AG04450 (cell line): ENCODE measurements at regions not wholly inside any gene's neighbourhood (a gene's known extent, or its start where the extent isn't known, plus 50 kb on each side); places are given as distances from the start of the nearest gene placed in this dataset.

ENCODE experiments used
- CTCF ChIA-PET: fragments of 300-600, 350-600 bp; formaldehyde crosslinking; extraction: SDS; loops from one replicate; lab custom pipeline; 2022; ENCODE audit warnings: antibody characterized with exemption, inconsistent platforms; lab: Charles Lee
- POLR2A ChIA-PET: fragments of 350-600 bp; formaldehyde crosslinking; extraction: SDS; loops from one replicate; lab custom pipeline; 2021; ENCODE audit warnings: antibody characterized with exemption, inconsistent platforms; lab: Yijun Ruan, JAX
- DNase-seq: peaks from one replicate; pipeline ENCODE4 v3.0.0-alpha.2; 2011; ENCODE audit warnings: low read depth, low spot score
- H3K27ac ChIP-seq: one replicate; pipeline ENCODE4 v1.5.1; 2012; ENCODE audit warnings: low read depth, low read length, control low read depth
- H3K27me3 ChIP-seq: one replicate; pipeline ENCODE4 v1.6.0; 2012; ENCODE audit warnings: low read length; ENCODE audit not compliant: control insufficient read depth, insufficient read depth
- H3K4me3 ChIP-seq: 2 replicates; pipeline ENCODE4 v1.5.1; 2011; ENCODE audit warnings: mild to moderate bottlenecking, low read depth, low read length, control low read depth
- H3K9me3 ChIP-seq: 2 replicates; pipeline ENCODE4 v1.5.1; 2012; ENCODE audit warnings: low read length; ENCODE audit not compliant: control insufficient read depth, insufficient read depth
- TF ChIP-seq, protein P1 (sequence below): IDR thresholded peaks from 2 replicates; pipeline ENCODE4 v1.5.1; 2011; ENCODE audit warnings: low read depth, low read length, control low read depth, inconsistent platforms

DNA sequence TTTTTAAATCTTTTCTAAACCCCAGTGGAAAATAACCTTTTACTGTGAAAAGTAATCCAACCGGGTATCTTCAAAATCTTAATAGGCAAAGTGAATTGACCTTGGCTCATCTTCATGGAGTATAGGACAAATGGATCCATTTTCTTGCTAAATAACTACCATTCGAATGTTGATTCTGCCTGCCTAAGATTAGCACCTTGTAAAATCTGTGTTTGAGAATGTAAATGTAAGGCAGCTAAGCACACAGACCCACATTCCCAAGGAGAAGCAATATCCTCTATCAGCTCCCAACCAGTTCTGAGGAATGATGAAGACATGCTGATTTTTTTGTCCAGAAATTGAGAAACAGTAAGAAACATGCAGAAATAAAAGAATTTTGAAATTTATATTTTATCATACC is 509.8 kb upstream of the SMIM21 start:
- no peaks in the 10 kb centered on the region; the same call in 1 of the 2 replicates for H3K9me3 ChIP-seq
- POLR2A ChIA-PET, result no interaction called here
- H3K27ac ChIP-seq, result no peak overlapping the region
- H3K4me3 ChIP-seq, result no peak overlapping the region
- TF ChIP-seq, protein P1, sequence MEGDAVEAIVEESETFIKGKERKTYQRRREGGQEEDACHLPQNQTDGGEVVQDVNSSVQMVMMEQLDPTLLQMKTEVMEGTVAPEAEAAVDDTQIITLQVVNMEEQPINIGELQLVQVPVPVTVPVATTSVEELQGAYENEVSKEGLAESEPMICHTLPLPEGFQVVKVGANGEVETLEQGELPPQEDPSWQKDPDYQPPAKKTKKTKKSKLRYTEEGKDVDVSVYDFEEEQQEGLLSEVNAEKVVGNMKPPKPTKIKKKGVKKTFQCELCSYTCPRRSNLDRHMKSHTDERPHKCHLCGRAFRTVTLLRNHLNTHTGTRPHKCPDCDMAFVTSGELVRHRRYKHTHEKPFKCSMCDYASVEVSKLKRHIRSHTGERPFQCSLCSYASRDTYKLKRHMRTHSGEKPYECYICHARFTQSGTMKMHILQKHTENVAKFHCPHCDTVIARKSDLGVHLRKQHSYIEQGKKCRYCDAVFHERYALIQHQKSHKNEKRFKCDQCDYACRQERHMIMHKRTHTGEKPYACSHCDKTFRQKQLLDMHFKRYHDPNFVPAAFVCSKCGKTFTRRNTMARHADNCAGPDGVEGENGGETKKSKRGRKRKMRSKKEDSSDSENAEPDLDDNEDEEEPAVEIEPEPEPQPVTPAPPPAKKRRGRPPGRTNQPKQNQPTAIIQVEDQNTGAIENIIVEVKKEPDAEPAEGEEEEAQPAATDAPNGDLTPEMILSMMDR, result no peak
- H3K27me3 ChIP-seq, result no peaks in the 10 kb centered on the region
- no peak for DNase-seq
- CTCF ChIA-PET, result no interaction called here

DNA sequence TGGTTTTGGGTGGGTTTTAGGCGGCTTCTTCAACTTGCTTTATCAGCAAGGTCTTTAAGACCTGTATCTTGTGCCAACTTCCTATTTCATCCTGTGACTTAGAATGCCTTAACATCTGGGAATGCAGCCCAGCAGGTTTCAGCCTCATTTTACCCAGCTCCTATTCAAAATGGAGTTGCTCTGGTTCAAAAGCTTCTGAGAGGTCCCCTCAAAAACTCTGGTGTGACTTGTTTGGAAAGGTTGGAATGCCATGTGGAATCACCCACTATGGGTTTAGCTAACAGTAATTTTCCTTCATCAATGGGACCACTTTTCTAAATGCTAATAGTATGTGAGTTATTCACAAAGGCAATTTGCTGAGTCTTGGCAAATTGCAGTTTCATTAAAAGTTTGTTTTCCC is 509.4 kb upstream of the SMIM21 start:
- POLR2A ChIA-PET, result no interaction called here
- CTCF ChIA-PET, result no interaction called here

DNA sequence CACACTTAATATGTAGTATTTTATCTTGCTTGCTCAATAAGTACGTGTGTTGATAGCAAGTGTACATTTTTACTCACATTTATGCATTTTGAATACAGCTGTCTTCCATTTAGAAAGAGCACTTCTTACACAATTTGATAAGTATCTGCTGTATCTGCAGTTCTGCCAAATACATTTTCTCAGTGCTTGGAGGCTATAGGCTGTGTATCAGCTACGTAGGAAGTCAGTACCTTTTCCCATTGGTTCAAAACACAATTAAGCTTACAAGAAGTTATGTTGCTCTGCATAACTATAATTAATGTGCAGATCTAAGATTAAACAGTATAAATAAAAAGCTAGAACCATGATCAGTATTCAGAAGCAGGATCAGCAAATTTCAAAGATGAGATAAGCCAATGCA is 503.6 kb upstream of the SMIM21 start:
- CTCF ChIA-PET, result no interaction called here
- no peaks in the 10 kb centered on the region for H3K27me3 ChIP-seq
- no peak overlapping the region for H3K27ac ChIP-seq
- POLR2A ChIA-PET, result interaction anchor here (0.6 kb wide), 1 partner anchor 8 kb away, joined by 9 read pairs; no protein-coding TSS in a partner anchor
- H3K4me3 ChIP-seq, result no peak overlapping the region
- DNase-seq, result no peak
- TF ChIP-seq, protein P1, result no peak
- no peaks in the 10 kb centered on the region for H3K9me3 ChIP-seq

More for the DNA sequence above, 509.4 kb upstream of the SMIM21 start:
- Histone ChIP-seq H3K27me3 (no peaks in the 10 kb centered on the region), H3K4me3 (no peak overlapping the region), H3K9me3 (no peaks in the 10 kb centered on the region; the same call in 1 of the 2 replicates), H3K27ac (no peak overlapping the region)
- DNase-seq, result no peak
- TF ChIP-seq, protein P1, result no peak

DNA sequence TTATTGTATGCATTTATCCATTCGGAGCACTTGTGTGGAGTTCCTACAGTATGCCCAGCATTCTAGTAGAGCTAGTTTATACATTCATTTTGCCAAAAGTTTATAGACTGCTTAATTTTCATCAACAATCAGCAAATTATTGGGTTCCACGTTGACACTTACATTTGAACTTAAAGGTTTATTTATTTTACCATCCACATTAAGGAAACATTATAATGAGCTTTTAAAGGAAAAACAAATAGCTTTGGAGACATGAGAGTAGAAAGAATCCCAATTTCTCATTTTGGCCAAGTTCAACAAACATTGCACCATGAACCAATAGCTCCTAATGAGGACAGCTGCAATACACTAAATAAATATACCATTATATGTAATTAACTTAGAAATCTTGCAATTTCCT is 501.2 kb upstream of the SMIM21 start:
- CTCF ChIA-PET, result no interaction called here

DNA sequence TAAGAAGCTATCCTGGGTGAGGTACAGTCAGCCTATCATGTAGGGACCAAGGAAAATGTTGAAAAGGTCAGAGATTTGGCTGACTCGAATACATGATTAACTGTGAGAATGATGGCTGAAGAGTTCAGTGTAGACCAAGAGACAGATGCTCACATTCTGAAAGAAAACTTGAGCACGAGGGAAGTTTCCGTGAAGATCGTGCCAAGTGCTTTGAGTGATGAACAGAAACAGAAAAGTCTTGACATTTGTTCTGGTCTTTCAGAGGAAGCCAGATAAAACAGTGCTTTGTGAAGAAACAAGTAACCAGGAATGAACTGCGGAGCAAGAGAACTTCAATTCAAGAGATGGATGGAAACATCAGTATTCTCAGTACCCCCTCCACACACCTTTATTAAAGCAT is 500.3 kb upstream of the SMIM21 start:
- H3K4me3 ChIP-seq, result no peak overlapping the region
- TF ChIP-seq, protein P1, result no peak
- CTCF ChIA-PET, result no interaction called here
- DNase-seq, result no peak
- H3K9me3 ChIP-seq, result no peaks in the 10 kb centered on the region; the same call in 1 of the 2 replicates
- POLR2A ChIA-PET, result no interaction called here
- H3K27ac ChIP-seq, result no peak overlapping the region
- no peaks in the 10 kb centered on the region for H3K27me3 ChIP-seq

More for the DNA sequence above, 501.2 kb upstream of the SMIM21 start:
- Histone ChIP-seq H3K27ac (no peak overlapping the region), H3K9me3 (no peaks in the 10 kb centered on the region), H3K4me3 (no peak overlapping the region), H3K27me3 (no peaks in the 10 kb centered on the region)
- DNase-seq, result no peak
- POLR2A ChIA-PET, result no interaction called here
- TF ChIP-seq, protein P1, result no peak
